Posterior vena cava (tissue), 2 donors: ENCODE measurements at regions not wholly inside any gene's neighbourhood (a gene's known extent, or its start where the extent isn't known, plus 50 kb on each side); places are given as distances from the start of the nearest gene placed in this dataset.
"Not testable (repeated sequence)": the region's sequence is repeated elsewhere in the genome, so short reads cannot be mapped to it uniquely, and the experiment has no call there.

Experiments used
- DNase-seq: peaks from one replicate; pipeline ENCODE4 v3.0.0-alpha.2; 2020; ENCODE audit warnings: low spot score
- intact Hi-C, 2 donors: fragments of 100-400 bp; cut with DNase I; formaldehyde crosslinking; loops; one replicate each; pipeline versions ENCODE4 v1.14.1 to v1.14.2; 2022 to 2023
- donor health status: DM: yes; HTN: yes; CAD: no.
- donor health status: DM: yes; HTN: yes; CAD: no.

DNA sequence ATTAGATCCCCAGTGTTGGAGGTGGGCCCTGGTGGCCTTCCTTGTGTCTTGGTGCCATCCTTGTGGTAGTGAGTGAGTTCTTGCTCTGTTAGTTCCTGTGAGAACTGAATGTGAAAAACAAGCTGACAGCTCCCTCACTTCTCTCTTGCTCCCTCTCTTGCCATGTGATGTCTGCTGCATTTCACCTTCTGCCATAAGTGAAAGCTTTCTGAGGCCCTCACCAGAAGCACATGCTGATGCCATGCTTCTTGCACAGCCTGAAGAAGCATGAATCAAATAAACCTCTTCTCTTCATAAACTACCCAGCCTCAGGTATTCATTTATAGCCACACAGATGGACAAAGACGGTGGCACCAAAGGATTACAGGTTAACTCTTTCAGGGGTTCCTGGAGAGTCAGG, 166.1 kb upstream of the ETV3 start:
- no peak for DNase-seq
- intact Hi-C loops = no loop called here

DNA sequence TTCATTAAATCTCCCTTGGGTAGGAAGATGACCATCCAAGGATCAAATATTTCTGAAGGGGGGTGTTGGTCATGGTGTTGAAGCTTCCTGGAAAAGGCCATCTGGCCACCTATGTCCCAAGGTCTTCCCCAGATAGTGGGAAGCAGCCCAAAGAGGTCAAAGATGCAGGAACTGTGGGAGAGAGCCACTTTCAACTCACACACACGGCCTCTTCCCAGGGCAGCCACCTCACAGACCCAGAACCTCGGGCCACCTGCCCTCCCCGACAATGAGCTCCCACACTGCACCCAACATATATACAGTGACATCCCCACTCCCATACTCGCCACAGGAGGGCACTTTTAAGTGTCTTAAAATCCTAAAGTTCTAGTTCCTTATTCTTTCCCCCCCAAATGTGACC, 164.5 kb upstream of the ETV3 start:
- DNase-seq = no peak
- intact Hi-C loops = no loop called here

DNA sequence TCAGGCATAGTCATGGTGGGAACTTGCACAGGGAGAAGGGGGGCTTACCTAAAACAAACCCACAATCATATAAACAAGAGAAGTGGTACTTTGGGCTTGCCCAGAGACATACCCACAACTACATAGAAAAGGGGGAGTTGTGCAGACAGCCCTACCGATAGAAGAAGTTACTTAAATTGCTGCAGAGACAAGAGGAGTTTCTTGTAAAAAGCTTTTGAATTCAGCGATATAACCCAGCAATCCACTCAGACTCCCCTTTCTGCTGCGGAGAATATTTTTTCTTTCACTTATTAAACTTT, 164.0 kb upstream of the ETV3 start:
- DNase-seq = no peak
- intact Hi-C loops = no loop called here

DNA sequence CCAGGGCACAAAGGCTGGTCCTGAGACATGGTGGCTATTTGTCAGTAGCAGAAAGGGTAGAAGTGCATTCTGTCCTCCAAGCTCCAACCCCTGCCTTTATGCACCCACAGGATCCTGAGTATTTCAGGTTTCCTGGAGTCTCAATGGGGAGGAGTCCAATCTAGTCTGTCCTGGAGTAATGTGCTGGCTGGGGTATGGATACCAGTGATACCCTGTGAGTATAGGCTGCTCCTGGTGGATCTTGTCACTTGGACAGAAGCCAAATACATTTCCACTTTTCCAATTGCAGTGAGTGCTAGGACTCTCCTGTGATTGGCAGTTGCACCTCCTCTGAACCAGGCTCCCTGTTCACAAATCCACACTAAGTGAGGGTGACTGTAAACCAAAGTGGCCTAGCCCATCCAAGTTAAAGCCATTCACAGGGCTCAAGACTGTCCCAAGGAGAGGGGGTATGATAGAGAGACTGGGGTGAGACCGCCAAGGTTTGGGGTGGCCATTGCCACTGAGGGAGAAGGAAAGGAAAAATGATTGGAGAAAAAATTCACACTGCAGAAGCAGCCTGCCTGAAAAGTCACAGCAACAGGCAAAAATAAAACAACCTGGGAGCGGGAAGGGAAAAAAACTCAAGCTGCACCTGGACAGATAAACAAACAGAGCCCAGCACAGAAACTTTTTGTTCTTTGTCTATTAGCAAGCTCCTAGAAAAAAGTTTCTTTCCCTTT, 163.4 kb upstream of the ETV3 start:
- intact Hi-C loops = no loop called here

DNA sequence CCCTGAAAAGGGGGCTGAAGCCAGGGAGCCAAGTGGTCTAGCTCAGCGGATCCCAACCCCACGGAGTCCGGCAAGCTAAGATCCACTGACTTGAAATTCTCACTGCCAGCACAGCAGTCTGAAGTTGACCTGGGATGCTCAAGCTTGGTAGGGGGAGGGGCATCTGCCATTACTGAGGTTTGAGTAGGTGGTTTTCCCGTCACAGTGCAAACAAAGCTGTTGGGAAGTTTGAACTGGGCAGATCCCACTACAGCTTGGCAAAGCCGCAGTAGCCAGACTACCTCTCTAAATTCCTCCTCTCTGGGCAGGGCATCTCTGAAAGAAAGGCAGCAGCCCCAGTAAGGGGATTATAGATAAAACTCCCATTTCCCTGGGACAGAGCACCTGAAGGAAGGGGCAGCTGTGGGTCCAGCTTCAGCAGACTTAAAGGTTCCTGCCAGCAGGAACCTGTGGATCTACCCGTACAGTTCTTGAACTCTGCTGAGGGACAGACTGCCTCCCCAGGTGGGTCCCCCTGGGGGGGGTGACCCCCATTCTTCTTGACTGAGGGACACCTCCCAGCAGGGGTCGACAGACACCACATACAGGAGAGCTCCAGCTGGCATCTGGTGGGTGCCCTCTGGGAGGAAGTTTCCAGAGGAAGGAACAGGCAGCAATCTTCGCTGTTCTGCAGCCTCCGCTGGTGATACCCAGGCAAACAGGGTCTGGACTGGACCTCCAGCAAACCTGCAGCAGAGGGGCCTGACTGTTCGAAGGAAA, 156.4 kb upstream of the ETV3 start:
- DNase-seq, intact Hi-C loops: not testable (repeated sequence)

More for the DNA sequence above, 163.4 kb upstream of the ETV3 start:
- DNase-seq = no peak

DNA sequence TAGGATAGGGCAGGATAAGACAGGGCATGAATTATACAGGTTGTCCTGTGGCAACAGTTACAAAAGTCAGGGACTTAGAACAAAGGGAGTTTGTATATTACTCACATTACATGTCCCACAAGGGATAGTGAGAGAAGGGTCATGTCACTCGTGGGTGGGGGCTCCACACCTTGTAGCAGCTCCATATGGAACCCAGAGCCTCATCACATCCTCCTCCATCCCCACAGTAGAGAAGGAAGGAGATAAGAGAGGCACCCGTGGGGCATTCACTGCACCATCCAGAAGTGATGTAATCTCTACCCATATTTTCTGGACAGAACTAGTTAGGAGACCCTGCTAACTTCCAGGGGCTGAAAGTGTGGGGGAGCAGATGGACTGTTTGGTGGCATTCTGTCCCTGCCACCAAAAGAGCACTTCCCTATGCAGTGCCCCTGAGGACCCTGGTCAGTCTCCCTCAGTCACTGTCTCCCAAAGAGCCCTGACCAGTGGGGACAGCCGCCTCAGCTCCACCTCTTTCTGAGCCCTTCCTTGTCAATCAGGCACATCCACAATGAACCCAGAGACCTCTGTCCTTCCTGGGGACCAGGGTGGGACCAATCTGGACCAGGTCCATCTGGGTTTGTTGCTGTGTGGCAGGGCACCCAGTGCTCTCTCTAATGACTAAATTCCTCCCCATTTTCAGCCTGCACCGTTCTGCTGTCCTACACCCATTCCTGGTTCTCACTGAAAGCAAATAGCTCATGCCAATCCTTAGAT, 154.8 kb upstream of the ETV3 start:
- intact Hi-C loops = no loop called here
- DNase-seq = no peak

DNA sequence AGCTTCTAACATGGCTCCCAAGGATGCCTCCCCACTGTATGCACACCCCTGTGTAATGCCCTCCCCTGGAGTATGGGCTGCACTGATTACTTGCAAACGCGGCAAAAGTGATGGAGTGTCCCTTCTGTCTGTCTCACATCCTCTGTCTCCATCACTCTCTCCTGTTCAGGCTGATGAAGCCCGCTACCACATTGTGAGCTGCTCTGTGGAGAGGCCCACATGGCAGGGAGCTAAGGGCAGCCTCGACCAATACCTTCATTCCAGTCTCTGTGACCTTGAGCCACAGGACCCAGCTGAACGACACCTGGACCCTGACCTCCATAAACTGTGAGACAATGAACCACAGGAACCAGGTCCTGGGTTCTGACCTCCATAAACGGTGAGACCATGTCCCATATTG, 154.1 kb upstream of the ETV3 start:
- intact Hi-C loops = no loop called here
- no peak for DNase-seq

DNA sequence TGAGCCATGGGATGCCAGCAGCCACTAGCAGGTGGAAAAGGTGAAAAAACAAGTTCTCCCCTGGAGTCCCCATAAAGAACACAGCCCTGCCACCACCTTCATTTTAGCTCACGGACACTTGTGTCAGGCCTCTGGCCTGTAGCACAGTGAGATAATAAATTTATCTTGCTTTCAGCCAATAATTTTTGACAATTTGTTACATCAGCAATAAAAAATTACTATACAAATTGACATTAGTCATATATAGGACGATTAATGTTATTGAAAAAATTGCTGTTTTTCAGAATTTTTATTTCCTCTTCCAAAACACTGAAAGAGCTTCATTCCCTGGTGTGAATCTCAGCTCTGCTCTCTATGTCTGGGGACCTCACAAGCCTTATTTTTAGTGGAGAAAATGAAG, 152.9 kb upstream of the ETV3 start:
- intact Hi-C loops = no loop called here
- DNase-seq = no peak

DNA sequence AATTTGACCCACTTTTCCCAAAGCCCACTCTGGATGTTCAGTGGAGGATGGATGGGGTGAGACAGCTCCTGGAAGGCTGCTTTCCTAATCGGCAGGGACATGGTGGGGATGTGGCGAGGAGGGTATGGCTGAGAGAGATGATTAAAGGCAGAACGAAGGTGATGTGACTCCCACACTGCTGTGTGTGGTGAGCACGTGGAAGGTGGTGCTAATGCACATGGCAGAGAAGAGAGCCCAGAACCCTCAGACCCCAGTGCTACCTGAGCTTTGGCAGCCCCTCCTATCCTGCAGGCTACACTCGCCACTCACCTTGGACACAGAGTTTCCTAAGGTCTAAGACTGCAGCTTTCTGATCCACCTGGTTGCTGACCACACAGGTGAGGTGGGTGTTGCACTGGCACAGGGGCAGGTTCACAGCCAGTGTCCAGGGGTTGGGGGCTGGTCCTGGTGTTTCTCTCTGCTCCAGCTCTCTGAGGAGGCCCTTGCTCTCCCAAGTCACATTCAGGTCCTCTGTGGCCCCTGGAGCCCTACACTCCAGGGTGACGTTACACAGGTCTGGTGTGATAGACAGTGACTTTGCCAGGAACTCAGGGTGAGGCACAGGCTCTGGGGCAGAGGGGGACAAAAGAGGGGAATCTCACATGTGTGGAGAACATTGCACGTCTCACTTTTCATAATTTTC, 151.4 kb upstream of the ETV3 start:
- DNase-seq = no peak
- intact Hi-C loops = no loop called here

DNA sequence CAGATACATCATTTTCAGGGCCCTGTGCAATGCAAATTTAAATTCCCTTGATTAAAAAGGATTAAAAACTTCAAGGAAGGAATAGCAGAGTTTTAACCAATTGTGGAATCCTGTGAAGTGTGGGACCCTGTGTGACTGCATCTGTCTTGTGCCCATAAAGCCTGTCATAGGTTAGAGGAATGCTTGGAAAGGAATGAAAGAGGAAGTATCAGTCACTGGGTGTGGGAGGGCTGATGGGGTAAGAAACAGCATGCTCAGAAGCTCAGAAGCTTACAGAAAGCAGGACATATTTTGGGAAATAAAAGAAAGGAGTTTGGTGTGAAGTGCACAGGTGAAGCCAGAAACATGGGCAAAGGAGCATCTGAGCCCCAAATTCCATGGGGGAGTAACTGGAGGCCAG, 150.8 kb upstream of the ETV3 start:
- no peak for DNase-seq
- intact Hi-C loops = no loop called here

DNA sequence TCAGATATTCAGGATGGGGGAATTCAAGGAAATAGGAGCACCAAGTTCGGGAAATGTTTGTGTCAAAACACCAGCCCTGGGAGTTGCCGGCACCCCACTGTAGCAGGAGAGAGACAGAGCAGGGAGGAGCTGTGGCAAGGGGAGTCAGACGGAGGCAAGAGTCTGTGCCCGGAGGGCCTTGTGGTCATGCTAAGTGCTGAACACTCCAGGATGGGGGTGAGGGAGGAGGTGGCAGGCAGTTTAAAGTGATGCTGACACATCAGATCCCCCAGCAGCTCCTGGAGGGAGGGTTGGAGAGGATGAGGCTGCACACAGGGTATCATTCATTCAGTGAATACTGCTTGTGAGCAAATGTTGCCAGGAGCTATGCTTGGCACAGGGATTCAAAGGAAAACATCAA, 150.3 kb upstream of the ETV3 start:
- DNase-seq = no peak
- intact Hi-C loops = no loop called here

DNA sequence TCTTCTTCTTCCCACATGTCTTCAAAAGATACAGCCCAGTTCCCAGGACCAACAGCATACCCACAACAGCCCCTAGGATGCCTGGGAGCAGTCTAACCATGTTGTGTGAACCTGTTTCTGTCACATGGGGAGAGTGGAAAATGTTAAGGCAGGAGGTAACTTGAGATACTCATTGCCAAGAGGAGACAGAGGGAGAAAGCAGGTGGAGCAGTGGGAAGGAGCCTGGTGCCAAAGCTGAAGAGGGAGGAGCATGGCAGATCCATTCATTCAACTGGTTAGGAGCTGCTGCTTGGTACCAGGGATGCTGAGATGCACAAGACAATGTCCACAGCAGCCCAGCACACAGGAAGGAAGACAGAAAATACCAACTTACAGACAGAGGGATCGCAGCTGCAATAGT, 149.8 kb upstream of the ETV3 start:
- intact Hi-C loops = no loop called here
- no peak for DNase-seq

DNA sequence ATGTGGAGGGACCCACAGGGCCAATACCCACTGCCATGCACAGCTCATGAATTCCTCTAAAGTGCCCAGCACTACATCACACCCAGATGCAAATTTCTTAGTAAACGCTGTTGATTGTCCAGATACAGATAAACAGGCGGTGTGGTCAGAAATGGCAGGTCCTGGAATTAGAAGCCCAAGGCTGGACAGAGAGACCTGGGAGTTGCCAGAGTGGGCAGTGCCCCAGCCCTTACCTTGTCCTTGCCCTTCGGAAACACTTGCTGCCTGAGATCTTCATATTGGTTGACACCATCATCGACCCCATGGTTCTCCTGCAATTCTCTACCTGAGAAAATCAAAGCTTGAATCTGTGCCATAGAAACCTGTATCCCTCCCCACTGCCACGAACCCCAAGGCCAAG, 149.3 kb upstream of the ETV3 start:
- intact Hi-C loops = no loop called here
- DNase-seq = no peak

DNA sequence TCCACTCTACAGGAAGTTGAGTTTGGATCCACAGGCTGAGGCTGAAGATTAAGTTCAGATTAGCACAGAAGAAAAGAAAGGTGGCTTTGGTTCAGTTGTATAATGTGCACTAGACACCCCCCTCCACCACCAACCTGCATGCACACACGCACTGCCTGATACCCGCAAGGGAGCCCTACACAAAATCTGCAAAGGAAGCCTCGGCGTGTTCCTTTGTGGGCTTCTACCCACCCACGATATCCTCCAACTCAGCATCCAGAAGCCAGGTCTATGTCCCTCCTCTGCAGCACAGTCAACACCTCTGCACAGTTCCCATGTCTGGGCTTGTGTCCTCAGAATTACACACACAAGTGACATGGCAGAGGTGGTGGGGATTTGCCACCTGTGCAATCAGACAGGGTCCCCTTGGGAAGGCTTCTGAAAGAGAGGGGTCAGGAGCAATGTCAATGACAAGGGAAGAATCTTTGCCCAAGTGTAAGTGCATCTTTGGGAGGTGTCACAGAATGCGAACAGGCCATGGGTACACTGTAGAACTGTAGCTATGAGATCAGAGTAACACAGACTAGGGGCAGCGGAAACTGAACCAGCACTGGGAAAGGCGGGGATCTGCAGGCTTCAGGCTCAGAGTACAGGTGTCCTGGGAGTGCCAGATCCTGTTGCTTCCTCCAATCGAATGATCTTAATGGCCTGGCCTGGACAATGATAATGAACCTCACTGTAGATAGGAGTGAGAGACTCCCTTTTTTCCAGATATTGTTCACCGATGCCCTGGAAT, 148.6 kb upstream of the ETV3 start:
- intact Hi-C loops = no loop called here
- DNase-seq = no peak

DNA sequence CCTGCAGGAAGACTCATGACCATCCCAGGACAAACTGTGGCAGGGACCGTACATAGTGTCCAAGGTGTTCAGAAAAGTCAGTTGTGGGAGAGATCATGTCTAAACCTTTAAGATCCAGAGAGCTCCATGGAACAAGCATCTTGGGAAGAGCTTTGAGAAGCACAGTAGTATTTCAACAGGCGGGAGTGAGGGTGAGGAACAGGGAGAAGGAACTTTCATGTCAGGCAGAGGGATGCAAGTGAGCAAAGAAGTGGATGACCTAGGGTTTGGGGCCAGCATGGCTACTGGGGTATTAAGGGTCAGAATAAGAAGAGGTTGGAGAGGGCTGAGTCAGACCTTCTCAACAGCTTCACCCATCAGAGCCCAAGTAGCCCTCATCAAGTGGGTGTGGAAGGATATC, 147.9 kb upstream of the ETV3 start:
- DNase-seq = no peak
- intact Hi-C loops = no loop called here

DNA sequence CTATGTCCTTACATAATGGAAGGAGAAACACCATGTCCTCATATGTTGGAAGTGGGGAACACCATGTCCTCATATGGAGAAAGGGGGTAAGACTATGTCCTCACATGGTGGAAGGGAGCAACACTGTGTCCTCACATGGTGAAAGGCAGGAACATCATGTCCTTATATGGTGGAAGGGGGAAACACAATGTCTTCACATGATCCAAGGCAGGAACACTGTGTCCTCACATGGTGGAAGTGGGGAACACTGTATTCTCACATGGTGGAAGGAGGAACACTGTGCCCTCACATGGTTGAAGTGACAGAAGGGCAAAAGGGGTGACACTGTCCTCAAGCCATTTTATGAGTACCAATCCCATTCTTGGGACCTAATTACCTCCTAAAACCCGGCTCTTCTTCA, 146.3 kb upstream of the ETV3 start:
- intact Hi-C loops = no loop called here
- no peak for DNase-seq

DNA sequence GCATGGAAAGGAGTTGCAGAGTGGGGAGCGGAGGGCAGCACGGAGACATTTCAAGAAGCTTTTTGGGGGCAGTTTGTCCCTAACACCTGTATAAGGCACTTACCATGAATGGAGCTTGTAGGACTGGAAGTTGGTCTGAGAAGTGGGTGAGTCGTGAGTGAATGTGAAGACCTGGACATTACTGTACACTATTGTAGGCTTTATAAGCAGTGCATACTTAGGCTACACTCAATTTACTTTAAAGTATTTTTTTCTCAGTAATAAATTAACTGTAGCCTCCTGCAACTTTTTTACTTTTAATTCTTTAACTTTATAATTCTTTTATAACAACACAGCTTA, 141.6 kb upstream of the ETV3 start:
- intact Hi-C loops = no loop called here
- no peak for DNase-seq

DNA sequence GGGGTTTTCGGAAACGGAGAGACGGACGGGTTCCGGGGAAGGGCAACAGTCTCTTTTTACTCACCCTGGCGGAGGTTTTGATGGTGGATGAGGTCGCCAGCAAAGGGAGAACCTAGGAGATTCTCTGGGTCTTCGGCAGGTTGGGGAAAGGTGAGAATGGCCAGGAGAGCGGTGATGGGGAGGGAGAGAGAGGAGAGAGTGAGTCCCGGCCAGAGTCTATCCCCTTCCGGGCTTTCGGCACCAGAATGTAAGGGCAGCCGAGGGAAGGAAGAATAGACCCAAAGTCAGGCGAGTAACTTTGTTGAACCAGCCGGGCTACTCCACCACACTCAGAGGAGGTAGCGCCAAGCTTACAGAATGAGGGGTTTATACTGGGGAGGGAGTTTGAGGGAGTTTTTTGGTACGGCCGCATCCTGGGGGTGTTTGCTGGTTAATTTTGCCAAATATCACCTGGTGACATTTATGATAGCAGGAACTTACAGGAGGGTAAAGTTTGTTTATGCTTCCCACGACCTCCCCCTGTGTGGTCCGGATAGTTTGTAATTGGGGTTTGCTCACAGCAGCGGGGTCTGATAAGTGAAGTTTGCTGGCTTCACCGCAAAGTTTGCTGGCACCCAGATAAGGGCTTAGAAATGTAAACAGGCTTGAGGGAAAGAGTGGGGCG, 141.1 kb upstream of the ETV3 start:
- intact Hi-C loops = no loop called here
- no peak for DNase-seq
